ENCODE measurements at regions not wholly inside any gene's neighbourhood (a gene's known extent, or its start where the extent isn't known, plus 50 kb on each side); places are given as distances from the start of the nearest gene placed in this dataset.

- no peak for TF ChIP-seq EZH2 (IDR thresholded peaks at IDR 0.05)
- no peak for TF ChIP-seq POLR2AphosphoS5 (IDR thresholded peaks at IDR 0.05; ENCODE audit: borderline replicate concordance, low read depth, low read length)
- no peak for TF ChIP-seq FOXP2 (optimal IDR thresholded peaks at IDR 0.05; ENCODE audit: control extremely low read depth, extremely low read length, insufficient read depth)
These were observed 200.6 kb upstream of the SIX2 start for GRCh38 chr2:45209875-45210274.
